Upper lobe of left lung (tissue), 4 donors: ENCODE measurements at regions not wholly inside any gene's neighbourhood (a gene's known extent, or its start where the extent isn't known, plus 50 kb on each side); places are given as distances from the start of the nearest gene placed in this dataset.

Experiments used
- POLR2A ChIP-seq, 4 donors: fragments of 450-650 bp; IDR thresholded peaks; one replicate each; pipeline ENCODE4 v1.5.1; 2016 to 2017; ENCODE audit warnings: antibody characterized with exemption in 4 of 4, mild to moderate bottlenecking in 2 of 4
- TF ChIP-seq, protein P1 (sequence below), 6 experiments: fragments of 450-650 bp in 4 of 6; fragments of 200-600 bp in 2 of 6; sonication (generic) in 2 of 6; IDR thresholded peaks; one replicate each; pipeline ENCODE4 v1.5.1; 2016 to 2019; ENCODE audit warnings: antibody characterized with exemption in 6 of 6

DNA sequence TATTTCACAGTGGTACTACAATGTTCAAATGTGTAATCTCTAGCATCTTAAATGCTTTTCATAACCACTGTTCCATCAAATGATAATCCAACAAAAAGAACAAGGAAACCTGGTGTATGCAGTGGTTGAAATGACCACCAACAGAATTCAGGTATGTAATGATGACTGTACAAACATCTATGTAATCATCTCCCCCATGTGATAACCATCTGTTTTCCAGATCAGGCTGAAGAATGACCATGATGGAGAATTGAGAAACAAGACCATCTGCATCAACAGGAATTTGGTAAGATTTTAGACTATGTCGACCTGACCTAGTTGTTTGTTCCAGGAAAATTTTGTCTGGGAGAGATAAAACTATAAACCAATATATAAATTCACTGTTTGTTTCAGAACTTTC is 81.3 kb upstream of the ASCC3 start:
- TF ChIP-seq, protein P1, sequence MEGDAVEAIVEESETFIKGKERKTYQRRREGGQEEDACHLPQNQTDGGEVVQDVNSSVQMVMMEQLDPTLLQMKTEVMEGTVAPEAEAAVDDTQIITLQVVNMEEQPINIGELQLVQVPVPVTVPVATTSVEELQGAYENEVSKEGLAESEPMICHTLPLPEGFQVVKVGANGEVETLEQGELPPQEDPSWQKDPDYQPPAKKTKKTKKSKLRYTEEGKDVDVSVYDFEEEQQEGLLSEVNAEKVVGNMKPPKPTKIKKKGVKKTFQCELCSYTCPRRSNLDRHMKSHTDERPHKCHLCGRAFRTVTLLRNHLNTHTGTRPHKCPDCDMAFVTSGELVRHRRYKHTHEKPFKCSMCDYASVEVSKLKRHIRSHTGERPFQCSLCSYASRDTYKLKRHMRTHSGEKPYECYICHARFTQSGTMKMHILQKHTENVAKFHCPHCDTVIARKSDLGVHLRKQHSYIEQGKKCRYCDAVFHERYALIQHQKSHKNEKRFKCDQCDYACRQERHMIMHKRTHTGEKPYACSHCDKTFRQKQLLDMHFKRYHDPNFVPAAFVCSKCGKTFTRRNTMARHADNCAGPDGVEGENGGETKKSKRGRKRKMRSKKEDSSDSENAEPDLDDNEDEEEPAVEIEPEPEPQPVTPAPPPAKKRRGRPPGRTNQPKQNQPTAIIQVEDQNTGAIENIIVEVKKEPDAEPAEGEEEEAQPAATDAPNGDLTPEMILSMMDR (IDR thresholded peaks at IDR 0.05) = no peak
- TF ChIP-seq POLR2A (IDR thresholded peaks at IDR 0.05) = no peak
